WTC11 (cell line): ENCODE measurements at regions not wholly inside any gene's neighbourhood (a gene's known extent, or its start where the extent isn't known, plus 50 kb on each side); places are given as distances from the start of the nearest gene placed in this dataset.
"Not testable (repeated sequence)": the region's sequence is repeated elsewhere in the genome, so short reads cannot be mapped to it uniquely, and the experiment has no call there.

Source experiments
- ATAC-seq: fragments of 200-7000 bp; cut with Tn5 transposase; 2 replicates; pipeline ENCODE4 v1.10.0; 2021; ENCODE audit warnings: mild to moderate bottlenecking, moderate library complexity
- CTCF ChIA-PET: fragments of 300-600 bp; sonication (Branson Sonifier 250); formaldehyde crosslinking; loops from one replicate; lab custom pipeline; 2021; ENCODE audit warnings: antibody characterized with exemption; lab: Charles Lee
- POLR2A ChIA-PET: fragments of 350-600 bp; sonication (Branson Sonifier 250); formaldehyde crosslinking; loops from one replicate; lab custom pipeline; 2021; ENCODE audit warnings: antibody characterized with exemption; lab: Charles Lee
- DNase-seq: peaks from one replicate; pipeline ENCODE4 v3.0.0; 2021; ENCODE audit warnings: low spot score
- H3K27ac Mint-ChIP-seq: 2 replicates; pipeline ENCODE4 v1.8.0; 2021; ENCODE audit warnings: mixed read lengths
- H3K27me3 Mint-ChIP-seq: 2 replicates; pipeline ENCODE4 v1.8.0; 2021; ENCODE audit warnings: low read depth, mild to moderate bottlenecking, moderate library complexity, mixed read lengths
- H3K36me3 Mint-ChIP-seq: 2 replicates; pipeline ENCODE4 v1.8.0; 2021; ENCODE audit warnings: mixed read lengths
- H3K4me1 Mint-ChIP-seq: 2 replicates; pipeline ENCODE4 v1.8.0; 2022; ENCODE audit warnings: mixed read lengths
- H3K4me3 Mint-ChIP-seq: 2 replicates; pipeline ENCODE4 v1.8.0; 2021; ENCODE audit warnings: mild to moderate bottlenecking, moderate library complexity, mixed read lengths
- H3K9me3 Mint-ChIP-seq: 2 replicates; pipeline ENCODE4 v1.8.0; 2021; ENCODE audit warnings: mixed read lengths
- AFF4 ChIP-seq: sonication (generic); formaldehyde crosslinking; IDR thresholded peaks from 2 replicates; pipeline ENCODE4 v1.8.1; 2023; ENCODE audit warnings: mild to moderate bottlenecking, missing genetic modification reagents, borderline replicate concordance
- ELF4 ChIP-seq: sonication (generic); formaldehyde crosslinking; IDR thresholded peaks from 2 replicates; pipeline ENCODE4 v1.8.1; 2022; ENCODE audit warnings: low read depth, mild to moderate bottlenecking, moderate library complexity, missing genetic modification reagents
- GRHL2 ChIP-seq: fragments of 250-450 bp; sonication (Bioruptor Pico); IDR thresholded peaks from 2 replicates; pipeline ENCODE4 v1.8.0; 2022; ENCODE audit warnings: mild to moderate bottlenecking, moderate library complexity; ENCODE audit not compliant: insufficient replicate concordance, severe bottlenecking
- GTF2I ChIP-seq: fragments of 250-450 bp; sonication (Bioruptor Pico); conservative IDR thresholded peaks from 2 replicates; pipeline ENCODE4 v1.4.0; 2021; ENCODE audit warnings: mild to moderate bottlenecking
- KAT7 ChIP-seq: sonication (generic); formaldehyde crosslinking; IDR thresholded peaks from 2 replicates; pipeline ENCODE4 v1.8.1; 2023; ENCODE audit warnings: missing genetic modification reagents, mild to moderate bottlenecking, borderline replicate concordance
- MXD4 ChIP-seq: fragments of 250-450 bp; sonication (Bioruptor Pico); IDR thresholded peaks from 2 replicates; pipeline ENCODE4 v1.8.0; 2021; ENCODE audit warnings: mild to moderate bottlenecking, moderate library complexity, borderline replicate concordance
- NR1H2 ChIP-seq: sonication (generic); formaldehyde crosslinking; IDR thresholded peaks from 2 replicates; pipeline ENCODE4 v1.9.0; 2021; ENCODE audit warnings: mild to moderate bottlenecking, moderate library complexity, missing genetic modification reagents
- NR2C2 ChIP-seq: sonication (generic); formaldehyde crosslinking; IDR thresholded peaks from 2 replicates; pipeline ENCODE4 v1.8.0; 2022; ENCODE audit warnings: mild to moderate bottlenecking, missing genetic modification reagents
- SOX15 ChIP-seq: fragments of 250-450 bp; sonication (Bioruptor Pico); IDR thresholded peaks from 2 replicates; pipeline ENCODE4 v1.9.0; 2021; ENCODE audit warnings: mild to moderate bottlenecking
- TCF7 ChIP-seq: sonication (generic); formaldehyde crosslinking; IDR thresholded peaks from 2 replicates; pipeline ENCODE4 v1.8.0; 2022; ENCODE audit warnings: mild to moderate bottlenecking, low read depth, missing genetic modification reagents, moderate library complexity
- TEAD4 ChIP-seq: sonication (generic); formaldehyde crosslinking; IDR thresholded peaks from 2 replicates; pipeline ENCODE4 v1.8.0; 2022; ENCODE audit warnings: mild to moderate bottlenecking, missing genetic modification reagents
- USF1 ChIP-seq: sonication (generic); formaldehyde crosslinking; IDR thresholded peaks from 2 replicates; pipeline ENCODE4 v1.8.0; 2022; ENCODE audit warnings: mild to moderate bottlenecking, missing genetic modification reagents
- ZNF219 ChIP-seq: sonication (generic); formaldehyde crosslinking; IDR thresholded peaks from 2 replicates; pipeline ENCODE4 v1.8.0; 2023; ENCODE audit warnings: missing genetic modification reagents, mild to moderate bottlenecking, borderline replicate concordance
- ZNF317 ChIP-seq: sonication (generic); formaldehyde crosslinking; IDR thresholded peaks from 2 replicates; pipeline ENCODE4 v1.8.1; 2023; ENCODE audit warnings: low read depth, mild to moderate bottlenecking, moderate library complexity, missing genetic modification reagents, borderline replicate concordance
- TF ChIP-seq, protein P1 (sequence below): sonication (generic); formaldehyde crosslinking; IDR thresholded peaks from 2 replicates; pipeline ENCODE4 v1.8.1; 2022; ENCODE audit warnings: low read depth, missing genetic modification reagents, borderline replicate concordance
- TF ChIP-seq, protein P2 (sequence below): sonication (generic); formaldehyde crosslinking; IDR thresholded peaks from 2 replicates; pipeline ENCODE4 v1.8.1; 2022; ENCODE audit warnings: low read depth, mild to moderate bottlenecking, moderate library complexity, missing genetic modification reagents, borderline replicate concordance
- TF ChIP-seq, protein P3 (sequence below): sonication (generic); formaldehyde crosslinking; IDR thresholded peaks from 2 replicates; pipeline ENCODE4 v1.8.1; 2023; ENCODE audit warnings: mild to moderate bottlenecking, missing genetic modification reagents, moderate library complexity

DNA sequence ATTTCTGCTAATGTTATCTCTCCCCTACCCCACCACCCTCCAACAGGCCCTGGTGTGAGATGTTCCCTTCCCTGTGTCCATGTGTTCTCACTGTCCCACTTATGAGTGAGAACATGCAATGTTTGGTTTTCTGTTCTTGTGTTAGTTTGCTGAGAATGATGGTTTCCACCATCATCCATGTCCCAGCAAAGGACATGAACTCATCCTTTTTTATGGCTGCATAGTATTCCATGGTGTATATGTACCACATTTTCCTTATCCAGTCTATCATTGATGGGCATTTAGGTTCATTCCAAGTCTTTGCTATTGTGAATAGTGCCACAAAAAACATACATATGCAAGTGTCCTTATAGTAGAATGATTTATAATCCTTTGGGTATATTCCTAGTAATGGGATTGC is 104.5 kb downstream of the ZNF33B start:
- POLR2A ChIA-PET, H3K27ac Mint-ChIP-seq, H3K4me3 Mint-ChIP-seq, DNase-seq, CTCF ChIA-PET, ATAC-seq, H3K4me1 Mint-ChIP-seq: not testable (repeated sequence)
- Mint-ChIP-seq H3K36me3 (peaks cover 80% of the 10 kb centered on the region), H3K27me3 (peaks cover 34% of the 10 kb centered on the region), H3K9me3 (peaks cover 83% of the 10 kb centered on the region)

GRCh38 chr10:42532996-42533395 is 105.4 kb downstream of the ZNF33B start:
- Mint-ChIP-seq H3K4me3 (no peak overlapping the region), H3K27ac (no peak overlapping the region), H3K36me3 (peaks cover 74% of the 10 kb centered on the region), H3K27me3 (peaks cover 31% of the 10 kb centered on the region), H3K4me1 (no peaks in the 10 kb centered on the region), H3K9me3 (peaks cover 77% of the 10 kb centered on the region)
- POLR2A ChIA-PET = no interaction called here
- no peak for ATAC-seq
- no peak for DNase-seq
- TF ChIP-seq, protein P1, sequence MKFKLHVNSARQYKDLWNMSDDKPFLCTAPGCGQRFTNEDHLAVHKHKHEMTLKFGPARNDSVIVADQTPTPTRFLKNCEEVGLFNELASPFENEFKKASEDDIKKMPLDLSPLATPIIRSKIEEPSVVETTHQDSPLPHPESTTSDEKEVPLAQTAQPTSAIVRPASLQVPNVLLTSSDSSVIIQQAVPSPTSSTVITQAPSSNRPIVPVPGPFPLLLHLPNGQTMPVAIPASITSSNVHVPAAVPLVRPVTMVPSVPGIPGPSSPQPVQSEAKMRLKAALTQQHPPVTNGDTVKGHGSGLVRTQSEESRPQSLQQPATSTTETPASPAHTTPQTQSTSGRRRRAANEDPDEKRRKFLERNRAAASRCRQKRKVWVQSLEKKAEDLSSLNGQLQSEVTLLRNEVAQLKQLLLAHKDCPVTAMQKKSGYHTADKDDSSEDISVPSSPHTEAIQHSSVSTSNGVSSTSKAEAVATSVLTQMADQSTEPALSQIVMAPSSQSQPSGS (CRISPR knock-in tag) = no peak
- TF ChIP-seq KAT7 (CRISPR knock-in tag) = no peak
- no peak for TF ChIP-seq GTF2I (CRISPR knock-in tag)
- no peak for TF ChIP-seq AFF4
- TF ChIP-seq, protein P2, sequence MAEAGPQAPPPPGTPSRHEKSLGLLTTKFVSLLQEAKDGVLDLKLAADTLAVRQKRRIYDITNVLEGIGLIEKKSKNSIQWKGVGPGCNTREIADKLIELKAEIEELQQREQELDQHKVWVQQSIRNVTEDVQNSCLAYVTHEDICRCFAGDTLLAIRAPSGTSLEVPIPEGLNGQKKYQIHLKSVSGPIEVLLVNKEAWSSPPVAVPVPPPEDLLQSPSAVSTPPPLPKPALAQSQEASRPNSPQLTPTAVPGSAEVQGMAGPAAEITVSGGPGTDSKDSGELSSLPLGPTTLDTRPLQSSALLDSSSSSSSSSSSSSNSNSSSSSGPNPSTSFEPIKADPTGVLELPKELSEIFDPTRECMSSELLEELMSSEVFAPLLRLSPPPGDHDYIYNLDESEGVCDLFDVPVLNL (CRISPR knock-in tag) = no peak
- TF ChIP-seq ZNF219 (CRISPR knock-in tag) = no peak
- TF ChIP-seq USF1 = no peak
- CTCF ChIA-PET = no interaction called here

DNA sequence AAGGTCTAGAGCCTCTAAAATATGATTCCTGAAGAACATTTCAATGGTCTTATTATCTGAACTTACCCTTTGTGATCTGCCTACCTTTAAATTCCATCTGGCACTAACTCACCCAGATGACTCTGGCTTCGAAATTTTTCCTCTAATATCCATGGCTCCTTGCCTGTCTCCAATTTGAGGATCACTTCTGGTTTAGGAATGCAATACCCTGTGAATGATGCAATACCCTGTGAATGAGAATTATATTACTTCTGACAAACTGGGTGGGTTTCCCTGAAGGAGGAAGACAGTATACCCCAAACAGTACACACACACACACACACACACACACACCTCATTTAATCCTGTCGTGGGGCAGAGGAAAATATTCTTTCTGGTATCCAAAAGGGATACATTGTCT is 115.3 kb downstream of the ZNF33B start:
- H3K27ac Mint-ChIP-seq = no peak overlapping the region
- ChIA-PET POLR2A (no interaction called here), CTCF (no interaction called here)
- DNase-seq (no peak), ATAC-seq (no peak)
- no peak overlapping the region for H3K4me3 Mint-ChIP-seq
- TF ChIP-seq TCF7 (CRISPR knock-in tag) = no peak
- TF ChIP-seq TEAD4 (CRISPR knock-in tag) = no peak
- no peak for TF ChIP-seq ELF4
- peaks cover 73% of the 10 kb centered on the region for H3K36me3 Mint-ChIP-seq
- H3K9me3 Mint-ChIP-seq = peaks cover 59% of the 10 kb centered on the region
- H3K4me1 Mint-ChIP-seq = no peaks in the 10 kb centered on the region
- peaks cover 24% of the 10 kb centered on the region for H3K27me3 Mint-ChIP-seq

DNA sequence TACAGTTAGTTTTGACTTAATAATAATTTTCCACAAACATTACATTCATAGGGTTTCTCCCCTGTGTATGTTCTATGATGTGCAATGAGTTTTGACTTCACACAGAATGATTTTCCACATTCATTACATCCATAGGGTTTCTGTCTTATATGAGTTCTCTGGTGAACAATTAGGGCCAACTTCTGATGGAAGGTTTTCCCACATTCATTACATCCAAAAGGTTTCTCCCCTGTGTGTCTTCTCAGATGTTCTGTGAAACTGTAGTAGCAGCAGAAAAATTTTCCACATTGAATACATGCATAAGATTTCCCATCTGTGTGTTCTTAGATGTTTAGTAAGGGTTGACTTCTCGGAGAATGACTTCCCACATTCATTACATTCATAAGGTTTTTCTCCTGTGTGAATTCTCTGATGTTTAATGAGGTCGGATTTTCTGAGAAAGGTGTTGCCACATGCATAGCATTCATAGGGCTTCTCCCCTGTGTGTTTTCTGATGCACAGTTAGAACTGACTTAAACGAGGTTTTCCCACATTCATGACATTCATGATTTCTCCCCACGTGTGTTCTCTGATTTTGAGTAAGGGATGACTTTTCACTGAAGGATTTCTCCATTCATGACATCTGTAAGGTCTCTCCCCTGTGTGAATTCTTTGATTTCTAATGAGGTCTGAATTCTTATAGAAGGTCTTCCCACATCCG is 118.5 kb downstream of the ZNF33B start:
- POLR2A ChIA-PET = no interaction called here

More for the DNA sequence above, 118.5 kb downstream of the ZNF33B start:
- Mint-ChIP-seq H3K4me3 (no peak overlapping the region), H3K36me3 (peaks cover 92% of the 10 kb centered on the region), H3K27ac (no peak overlapping the region), H3K27me3 (peaks cover 50% of the 10 kb centered on the region), H3K9me3 (peaks cover 86% of the 10 kb centered on the region), H3K4me1 (no peaks in the 10 kb centered on the region)
- DNase-seq (no peak), ATAC-seq (no peak)
- TF ChIP-seq NR2C2 (CRISPR knock-in tag) (no peak), GRHL2 (no peak), MXD4 (CRISPR knock-in tag) (no peak), SOX15 (no peak), ZNF317 (no peak), NR1H2 (no peak)
- TF ChIP-seq, protein P3, sequence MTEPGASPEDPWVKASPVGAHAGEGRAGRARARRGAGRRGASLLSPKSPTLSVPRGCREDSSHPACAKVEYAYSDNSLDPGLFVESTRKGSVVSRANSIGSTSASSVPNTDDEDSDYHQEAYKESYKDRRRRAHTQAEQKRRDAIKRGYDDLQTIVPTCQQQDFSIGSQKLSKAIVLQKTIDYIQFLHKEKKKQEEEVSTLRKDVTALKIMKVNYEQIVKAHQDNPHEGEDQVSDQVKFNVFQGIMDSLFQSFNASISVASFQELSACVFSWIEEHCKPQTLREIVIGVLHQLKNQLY (CRISPR knock-in tag) = no peak
- CTCF ChIA-PET = no interaction called here
